ENCODE measurements at regions not wholly inside any gene's neighbourhood (a gene's known extent, or its start where the extent isn't known, plus 50 kb on each side); places are given as distances from the start of the nearest gene placed in this dataset.

DNA sequence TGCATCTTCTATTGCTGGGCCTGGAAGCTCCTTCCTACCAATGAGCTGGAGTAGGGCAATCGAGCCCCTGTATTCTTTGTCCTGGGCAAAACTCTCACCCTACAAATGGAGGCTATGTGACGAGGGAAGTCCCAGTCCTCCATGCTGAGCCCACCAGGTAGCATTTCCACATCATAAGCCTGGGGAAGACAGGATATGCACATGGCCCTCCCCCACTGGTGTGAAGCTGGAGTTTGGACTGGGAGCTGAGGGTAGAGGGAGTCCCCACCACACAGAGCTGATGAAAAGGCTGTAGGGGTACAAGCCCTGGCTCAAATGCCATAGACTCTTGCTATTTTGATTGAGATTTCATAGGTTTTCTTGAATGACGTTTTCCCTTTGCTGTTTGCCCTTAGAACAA, 99.5 kb upstream of the FOXC1 start:
- no peak overlapping the region for H3K4me2 ChIP-seq (ENCODE audit: low read depth, low read length)
- H3K27me3 ChIP-seq (replicated peaks; ENCODE audit: insufficient read depth, low read length): no peaks in the 10 kb centered on the region
- no peak for DNase-seq
- no peaks in the 10 kb centered on the region for H3K79me2 ChIP-seq (ENCODE audit: low read length)
- no peak overlapping the region for H3K27ac ChIP-seq (ENCODE audit: low read length)
- no peak overlapping the region for H2AFZ ChIP-seq (ENCODE audit: low read length)
- H3K4me3 ChIP-seq (ENCODE audit: low read length): no peak overlapping the region
- H3K9me2 ChIP-seq (replicated peaks; ENCODE audit: insufficient read depth, low read length): no peaks in the 10 kb centered on the region
- TF ChIP-seq, protein P1, sequence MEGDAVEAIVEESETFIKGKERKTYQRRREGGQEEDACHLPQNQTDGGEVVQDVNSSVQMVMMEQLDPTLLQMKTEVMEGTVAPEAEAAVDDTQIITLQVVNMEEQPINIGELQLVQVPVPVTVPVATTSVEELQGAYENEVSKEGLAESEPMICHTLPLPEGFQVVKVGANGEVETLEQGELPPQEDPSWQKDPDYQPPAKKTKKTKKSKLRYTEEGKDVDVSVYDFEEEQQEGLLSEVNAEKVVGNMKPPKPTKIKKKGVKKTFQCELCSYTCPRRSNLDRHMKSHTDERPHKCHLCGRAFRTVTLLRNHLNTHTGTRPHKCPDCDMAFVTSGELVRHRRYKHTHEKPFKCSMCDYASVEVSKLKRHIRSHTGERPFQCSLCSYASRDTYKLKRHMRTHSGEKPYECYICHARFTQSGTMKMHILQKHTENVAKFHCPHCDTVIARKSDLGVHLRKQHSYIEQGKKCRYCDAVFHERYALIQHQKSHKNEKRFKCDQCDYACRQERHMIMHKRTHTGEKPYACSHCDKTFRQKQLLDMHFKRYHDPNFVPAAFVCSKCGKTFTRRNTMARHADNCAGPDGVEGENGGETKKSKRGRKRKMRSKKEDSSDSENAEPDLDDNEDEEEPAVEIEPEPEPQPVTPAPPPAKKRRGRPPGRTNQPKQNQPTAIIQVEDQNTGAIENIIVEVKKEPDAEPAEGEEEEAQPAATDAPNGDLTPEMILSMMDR (IDR thresholded peaks at IDR 0.05; ENCODE audit: low read length): no peak
- no peak for TF ChIP-seq EZH2phosphoT487 (IDR thresholded peaks at IDR 0.05; ENCODE audit: low read length)
- no peak for TF ChIP-seq EZH2 (optimal IDR thresholded peaks at IDR 0.05; ENCODE audit: low read depth, low read length)
- no peak overlapping the region for H3K9ac ChIP-seq (ENCODE audit: low read length)
- no peaks in the 10 kb centered on the region for H3F3A ChIP-seq (ENCODE audit: insufficient read depth, low read length)
- no peaks in the 10 kb centered on the region for H3K36me3 ChIP-seq (replicated peaks; ENCODE audit: insufficient read depth, low read length)
- no peaks in the 10 kb centered on the region for H3K4me1 ChIP-seq (ENCODE audit: low read length)
- H3K9me3 ChIP-seq (replicated peaks; ENCODE audit: insufficient read depth, low read length): no peaks in the 10 kb centered on the region
- H4K20me1 ChIP-seq (ENCODE audit: insufficient read depth, low read length): no peaks in the 10 kb centered on the region

DNA sequence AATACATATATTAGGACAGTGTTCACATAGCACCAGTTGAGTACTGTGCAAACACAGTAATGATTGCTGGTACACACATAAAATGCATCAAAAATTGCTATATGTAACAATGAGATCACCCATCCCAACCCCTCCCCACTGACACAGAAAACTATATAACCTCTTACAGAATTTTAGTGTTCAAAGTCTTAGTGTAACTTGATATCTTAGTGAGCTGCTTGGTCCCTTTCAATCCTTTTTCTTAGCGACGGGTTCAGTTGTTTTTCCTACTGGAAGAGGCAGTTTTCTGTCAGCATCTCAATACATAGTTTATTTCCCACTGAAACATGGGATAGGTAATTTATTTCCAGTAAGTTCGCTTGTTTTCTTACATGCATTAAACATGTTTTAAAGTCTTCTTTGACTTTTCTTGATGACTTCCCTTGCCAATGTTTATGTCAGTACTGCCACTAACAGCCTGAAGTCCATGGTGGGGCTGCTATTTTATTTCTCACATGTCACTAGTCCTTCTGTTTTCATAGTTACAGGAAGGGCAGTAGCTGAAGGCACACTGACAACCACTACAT, 96.4 kb upstream of the FOXC1 start:
- Histone ChIP-seq H3K9me3 (replicated peaks; ENCODE audit: insufficient read depth, low read length) (no peaks in the 10 kb centered on the region), H3K4me1 (ENCODE audit: low read length) (no peaks in the 10 kb centered on the region), H3K4me2 (ENCODE audit: low read depth, low read length) (no peak overlapping the region), H3K27ac (ENCODE audit: low read length) (no peak overlapping the region), H3K9me2 (replicated peaks; ENCODE audit: insufficient read depth, low read length) (no peaks in the 10 kb centered on the region), H4K20me1 (ENCODE audit: insufficient read depth, low read length) (no peaks in the 10 kb centered on the region), H3K9ac (ENCODE audit: low read length) (no peak overlapping the region), H3F3A (ENCODE audit: insufficient read depth, low read length) (no peaks in the 10 kb centered on the region), H3K79me2 (ENCODE audit: low read length) (no peaks in the 10 kb centered on the region), H2AFZ (ENCODE audit: low read length) (no peak overlapping the region), H3K36me3 (replicated peaks; ENCODE audit: insufficient read depth, low read length) (no peaks in the 10 kb centered on the region), H3K27me3 (replicated peaks; ENCODE audit: insufficient read depth, low read length) (no peaks in the 10 kb centered on the region), H3K4me3 (ENCODE audit: low read length) (no peak overlapping the region)
- DNase-seq: no peak
- TF ChIP-seq, protein P1 (IDR thresholded peaks at IDR 0.05; ENCODE audit: low read length): no peak
- TF ChIP-seq EZH2 (optimal IDR thresholded peaks at IDR 0.05; ENCODE audit: low read depth, low read length): no peak
- no peak for TF ChIP-seq EZH2phosphoT487 (IDR thresholded peaks at IDR 0.05; ENCODE audit: low read length)

DNA sequence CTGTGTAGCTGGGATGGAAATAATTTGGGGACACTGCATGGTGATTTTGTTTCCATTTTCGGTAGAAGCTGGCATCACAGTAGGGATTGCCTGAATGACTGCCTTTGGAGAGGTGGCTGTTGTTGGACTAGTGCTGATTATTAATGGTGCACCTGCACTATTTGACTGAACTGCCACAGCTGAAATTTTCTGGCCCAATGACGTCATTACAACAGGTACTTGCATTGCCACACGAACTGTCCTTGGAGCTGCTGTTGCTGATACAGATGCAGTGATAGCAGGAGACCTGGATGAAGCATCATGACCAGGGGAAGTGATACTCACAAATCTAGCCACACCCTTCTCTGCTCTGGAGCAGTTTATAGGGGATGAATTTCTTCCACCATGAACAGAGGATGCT, 95.6 kb upstream of the FOXC1 start:
- no peak overlapping the region for H2AFZ ChIP-seq (ENCODE audit: low read length)
- H3K4me2 ChIP-seq (ENCODE audit: low read depth, low read length): no peak overlapping the region
- no peaks in the 10 kb centered on the region for H4K20me1 ChIP-seq (ENCODE audit: insufficient read depth, low read length)
- no peak overlapping the region for H3K9ac ChIP-seq (ENCODE audit: low read length)
- no peaks in the 10 kb centered on the region for H3K4me1 ChIP-seq (ENCODE audit: low read length)
- H3K9me3 ChIP-seq (replicated peaks; ENCODE audit: insufficient read depth, low read length): no peaks in the 10 kb centered on the region
- H3K9me2 ChIP-seq (replicated peaks; ENCODE audit: insufficient read depth, low read length): no peaks in the 10 kb centered on the region
- no peaks in the 10 kb centered on the region for H3K79me2 ChIP-seq (ENCODE audit: low read length)
- H3F3A ChIP-seq (ENCODE audit: insufficient read depth, low read length): no peaks in the 10 kb centered on the region
- no peak overlapping the region for H3K4me3 ChIP-seq (ENCODE audit: low read length)
- H3K36me3 ChIP-seq (replicated peaks; ENCODE audit: insufficient read depth, low read length): no peaks in the 10 kb centered on the region
- TF ChIP-seq EZH2phosphoT487 (IDR thresholded peaks at IDR 0.05; ENCODE audit: low read length): no peak
- TF ChIP-seq, protein P1 (IDR thresholded peaks at IDR 0.05; ENCODE audit: low read length): no peak
- TF ChIP-seq EZH2 (optimal IDR thresholded peaks at IDR 0.05; ENCODE audit: low read depth, low read length): no peak
- no peak for DNase-seq
- no peak overlapping the region for H3K27ac ChIP-seq (ENCODE audit: low read length)
- H3K27me3 ChIP-seq (replicated peaks; ENCODE audit: insufficient read depth, low read length): no peaks in the 10 kb centered on the region
